ENCODE measurements at regions not wholly inside any gene's neighbourhood (a gene's known extent, or its start where the extent isn't known, plus 50 kb on each side); places are given as distances from the start of the nearest gene placed in this dataset.

DNA sequence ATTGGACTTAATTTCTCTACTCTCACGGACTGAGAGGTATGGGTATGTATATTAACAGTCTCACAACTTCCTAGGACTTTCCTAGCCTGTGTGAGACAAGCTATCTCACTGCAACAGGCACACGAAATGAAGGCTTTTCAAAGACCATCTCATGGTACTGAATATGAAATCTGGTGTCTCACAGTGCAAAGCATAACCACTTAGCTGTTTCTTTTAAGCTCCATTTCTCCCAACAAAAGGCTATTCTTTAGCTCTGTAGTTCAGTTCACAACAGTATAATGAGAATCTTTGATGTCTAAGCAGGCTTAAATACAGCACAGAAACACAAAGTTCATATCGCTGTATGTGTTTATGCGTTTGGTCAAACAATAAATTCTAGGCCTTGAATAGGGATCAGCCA, 116.2 kb upstream of the PCDH18 start:
- intact Hi-C loops (cut with DNase I; ENCODE audit: low total_unique reads), result no loop called here
- H3K27me3 ChIP-seq, result no peaks in the 10 kb centered on the region
- H3K27ac ChIP-seq, result no peak overlapping the region
- no peak for DNase-seq
- WGBS, 5 donors, result 62 to 70% (median 68%) methylated on average over 4 of the region's 4 CpGs
- H3K9me3 ChIP-seq, result no peaks in the 10 kb centered on the region
- H3K36me3 ChIP-seq, result no peaks in the 10 kb centered on the region
- H3K4me3 ChIP-seq, result no peak overlapping the region
- H3K4me1 ChIP-seq, result peaks cover 0 to 5% (median 0%) of the 10 kb centered on the region in 4 donors
- no peak for TF ChIP-seq POLR2AphosphoS5 (IDR thresholded peaks at IDR 0.05)
- TF ChIP-seq EP300 (IDR thresholded peaks at IDR 0.05), result no peak
- TF ChIP-seq, protein P1, sequence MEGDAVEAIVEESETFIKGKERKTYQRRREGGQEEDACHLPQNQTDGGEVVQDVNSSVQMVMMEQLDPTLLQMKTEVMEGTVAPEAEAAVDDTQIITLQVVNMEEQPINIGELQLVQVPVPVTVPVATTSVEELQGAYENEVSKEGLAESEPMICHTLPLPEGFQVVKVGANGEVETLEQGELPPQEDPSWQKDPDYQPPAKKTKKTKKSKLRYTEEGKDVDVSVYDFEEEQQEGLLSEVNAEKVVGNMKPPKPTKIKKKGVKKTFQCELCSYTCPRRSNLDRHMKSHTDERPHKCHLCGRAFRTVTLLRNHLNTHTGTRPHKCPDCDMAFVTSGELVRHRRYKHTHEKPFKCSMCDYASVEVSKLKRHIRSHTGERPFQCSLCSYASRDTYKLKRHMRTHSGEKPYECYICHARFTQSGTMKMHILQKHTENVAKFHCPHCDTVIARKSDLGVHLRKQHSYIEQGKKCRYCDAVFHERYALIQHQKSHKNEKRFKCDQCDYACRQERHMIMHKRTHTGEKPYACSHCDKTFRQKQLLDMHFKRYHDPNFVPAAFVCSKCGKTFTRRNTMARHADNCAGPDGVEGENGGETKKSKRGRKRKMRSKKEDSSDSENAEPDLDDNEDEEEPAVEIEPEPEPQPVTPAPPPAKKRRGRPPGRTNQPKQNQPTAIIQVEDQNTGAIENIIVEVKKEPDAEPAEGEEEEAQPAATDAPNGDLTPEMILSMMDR (IDR thresholded peaks at IDR 0.05), result no peak
- no peak for TF ChIP-seq POLR2A (IDR thresholded peaks at IDR 0.05)

DNA sequence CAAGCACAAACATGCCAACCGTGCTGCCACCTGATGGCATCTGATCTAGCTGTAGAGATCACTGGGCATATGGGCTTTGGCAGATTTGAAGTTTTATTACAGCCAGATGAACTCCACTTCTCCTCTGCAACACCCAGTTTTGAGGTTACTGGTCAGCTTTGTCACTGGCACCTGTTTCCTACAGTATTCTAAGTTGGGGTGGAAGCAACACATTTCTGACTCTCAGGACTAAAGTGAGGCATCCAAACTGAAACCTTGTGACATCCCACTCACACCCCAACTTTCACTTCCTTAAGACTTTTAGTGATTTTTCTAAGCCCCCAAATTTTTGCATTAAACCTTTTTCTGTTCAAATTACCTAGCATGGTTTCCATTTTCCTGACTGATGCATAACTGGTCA, 115.1 kb upstream of the PCDH18 start:
- no peaks in the 10 kb centered on the region for H3K27me3 ChIP-seq
- WGBS, 5 donors, result 80 to 94% (median 87%) methylated on average over 1 of the region's 1 CpG
- H3K4me1 ChIP-seq, result no peaks in the 10 kb centered on the region
- intact Hi-C loops (cut with DNase I; ENCODE audit: low total_unique reads), result no loop called here
- H3K4me3 ChIP-seq, result no peak overlapping the region
- no peaks in the 10 kb centered on the region for H3K9me3 ChIP-seq
- no peak for TF ChIP-seq POLR2A (IDR thresholded peaks at IDR 0.05)
- TF ChIP-seq EP300 (IDR thresholded peaks at IDR 0.05), result no peak
- TF ChIP-seq, protein P1 (IDR thresholded peaks at IDR 0.05), result no peak
- no peak for TF ChIP-seq POLR2AphosphoS5 (IDR thresholded peaks at IDR 0.05)
- H3K36me3 ChIP-seq, result no peaks in the 10 kb centered on the region
- H3K27ac ChIP-seq, result no peak overlapping the region
- DNase-seq, result no peak

DNA sequence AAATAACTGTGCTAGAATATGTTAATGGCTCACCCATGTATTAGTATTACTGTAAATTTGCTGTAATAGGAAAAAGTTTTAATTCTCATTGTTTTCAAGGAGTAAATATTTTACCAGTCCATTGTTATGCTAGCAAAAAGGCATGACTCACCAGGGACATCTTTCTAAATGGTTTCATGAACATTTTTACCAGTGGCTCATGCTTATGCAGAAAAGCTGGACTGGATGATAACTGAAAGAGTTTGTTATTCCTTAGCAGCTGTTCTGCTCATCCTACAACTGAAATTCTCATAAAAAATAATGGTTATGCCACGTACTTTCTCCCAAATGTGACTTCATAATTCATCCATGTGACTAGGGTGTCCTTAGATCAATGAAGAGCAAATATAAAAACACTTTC, 111.9 kb upstream of the PCDH18 start:
- 17 to 45% (median 35%) methylated on average over 1 of the region's 1 CpG for WGBS, 5 donors
- Histone ChIP-seq H3K27ac (no peak overlapping the region), H3K4me3 (no peak overlapping the region), H3K36me3 (no peaks in the 10 kb centered on the region), H3K4me1 (no peaks in the 10 kb centered on the region), H3K9me3 (no peaks in the 10 kb centered on the region), H3K27me3 (no peaks in the 10 kb centered on the region)
- intact Hi-C loops (cut with DNase I; ENCODE audit: low total_unique reads), result no loop called here
- DNase-seq, result no peak
- no peak for TF ChIP-seq POLR2A (IDR thresholded peaks at IDR 0.05)
- TF ChIP-seq EP300 (IDR thresholded peaks at IDR 0.05), result no peak
- TF ChIP-seq POLR2AphosphoS5 (IDR thresholded peaks at IDR 0.05), result no peak
- TF ChIP-seq, protein P1 (IDR thresholded peaks at IDR 0.05), result no peak

DNA sequence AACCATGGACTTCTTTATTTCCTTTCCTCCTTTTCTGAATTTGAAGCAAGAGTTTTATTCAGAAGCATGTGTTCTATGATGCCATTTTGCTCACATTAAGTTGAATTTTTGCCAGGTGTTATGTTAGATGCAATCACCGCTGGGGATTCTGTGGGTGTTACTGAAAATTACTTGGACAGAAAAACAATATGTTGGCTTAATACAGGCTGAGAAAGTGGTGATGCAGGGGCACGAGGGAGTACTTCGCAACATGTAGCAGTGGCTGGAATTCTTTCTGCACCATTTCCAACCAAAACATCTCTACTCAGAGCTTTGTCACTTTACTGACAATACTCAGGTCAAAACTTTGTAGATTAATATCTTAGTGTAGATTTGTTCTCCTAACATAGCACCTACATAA, 109.2 kb upstream of the PCDH18 start:
- TF ChIP-seq POLR2AphosphoS5 (IDR thresholded peaks at IDR 0.05) (no peak), POLR2A (IDR thresholded peaks at IDR 0.05) (no peak), EP300 (IDR thresholded peaks at IDR 0.05) (no peak)
- TF ChIP-seq, protein P1 (IDR thresholded peaks at IDR 0.05), result no peak
- DNase-seq, result no peak
- H3K36me3 ChIP-seq, result no peaks in the 10 kb centered on the region
- WGBS, 5 donors, result 72 to 84% (median 79%) methylated on average over 3 of the region's 3 CpGs
- H3K27ac ChIP-seq, result no peak overlapping the region
- intact Hi-C loops (cut with DNase I; ENCODE audit: low total_unique reads), result no loop called here
- H3K27me3 ChIP-seq, result no peaks in the 10 kb centered on the region
- no peaks in the 10 kb centered on the region for H3K4me1 ChIP-seq
- H3K9me3 ChIP-seq, result no peaks in the 10 kb centered on the region
- no peak overlapping the region for H3K4me3 ChIP-seq

All from stomach (tissue), 8 donors.